Bone marrow (tissue), 2 donors: ENCODE measurements at regions not wholly inside any gene's neighbourhood (a gene's known extent, or its start where the extent isn't known, plus 50 kb on each side); places are given as distances from the start of the nearest gene placed in this dataset.
"Not testable (repeated sequence)": the region's sequence is repeated elsewhere in the genome, so short reads cannot be mapped to it uniquely, and the experiment has no call there.

Experiments
- DNase-seq, 2 donors: peaks; one replicate each; lab custom pipeline; 2025; lab: John Stamatoyannopoulos, UW

- no peak for DNase-seq
These were observed 161.3 kb upstream of the FAR2 start for GRCh38 chr12:28987538-28988324.

- DNase-seq: no peak
These were observed 160.8 kb upstream of the FAR2 start for GRCh38 chr12:28988325-28988704.

- DNase-seq: no peak
These were observed 157.5 kb upstream of the FAR2 start for GRCh38 chr12:28991626-28992025.

- no peak for DNase-seq
These were observed 155.4 kb upstream of the FAR2 start for GRCh38 chr12:28993720-28994119.

GRCh38 chr12:28994179-28994715, 154.8 kb upstream of the FAR2 start:
- no peak for DNase-seq

- DNase-seq: no peak
These were observed 152.4 kb upstream of the FAR2 start for GRCh38 chr12:28996688-28997087.

- DNase-seq: no peak
These were observed 150.4 kb upstream of the FAR2 start for GRCh38 chr12:28998662-28999120.

- no peak for DNase-seq
These were observed 144.8 kb upstream of the FAR2 start for GRCh38 chr12:29004066-29004935.

GRCh38 chr12:29004936-29005304, 144.2 kb upstream of the FAR2 start:
- DNase-seq: no peak

GRCh38 chr12:29008786-29009185, 140.3 kb upstream of the FAR2 start:
- no peak for DNase-seq

GRCh38 chr12:29012673-29013072, 136.4 kb upstream of the FAR2 start:
- no peak for DNase-seq

- DNase-seq: not testable (repeated sequence)
These were observed 131.5 kb upstream of the FAR2 start for GRCh38 chr12:29017532-29017931.

- no peak for DNase-seq
These were observed 125.5 kb upstream of the FAR2 start for GRCh38 chr12:29023436-29024076.

- no peak for DNase-seq
These were observed 125.0 kb upstream of the FAR2 start for GRCh38 chr12:29024117-29024516.

- DNase-seq: no peak
These were observed 123.1 kb upstream of the FAR2 start for GRCh38 chr12:29025937-29026336.

GRCh38 chr12:29026419-29026818, 122.7 kb upstream of the FAR2 start:
- no peak for DNase-seq

GRCh38 chr12:29029484-29029883, 119.6 kb upstream of the FAR2 start:
- not testable (repeated sequence) for DNase-seq

- DNase-seq: no peak
These were observed 119.1 kb upstream of the FAR2 start for GRCh38 chr12:29030006-29030405.

GRCh38 chr12:29032446-29032845, 116.6 kb upstream of the FAR2 start:
- no peak for DNase-seq

- no peak for DNase-seq
These were observed 115.6 kb upstream of the FAR2 start for GRCh38 chr12:29033519-29033918.

GRCh38 chr12:29035112-29035511, 114.0 kb upstream of the FAR2 start:
- no peak for DNase-seq

- DNase-seq: no peak
These were observed 110.1 kb upstream of the FAR2 start for GRCh38 chr12:29039013-29039412.
